ENCODE measurements at regions not wholly inside any gene's neighbourhood (a gene's known extent, or its start where the extent isn't known, plus 50 kb on each side); places are given as distances from the start of the nearest gene placed in this dataset.

- no peak for TF ChIP-seq EP300 (IDR thresholded peaks at IDR 0.05)
- TF ChIP-seq POLR2A (IDR thresholded peaks at IDR 0.05), result no peak
These were observed 256.9 kb downstream of the DMAC1 start for GRCh38 chr9:7542693-7543092.
